ENCODE measurements at regions not wholly inside any gene's neighbourhood (a gene's known extent, or its start where the extent isn't known, plus 50 kb on each side); places are given as distances from the start of the nearest gene placed in this dataset.

GRCh38 chr2:52335727-52336126, 1303.8 kb upstream of the NRXN1 start:
- Mint-ChIP-seq H3K4me1 (ENCODE audit: low read depth) (peaks cover 10% of the 10 kb centered on the region), H3K36me3 (ENCODE audit: insufficient read depth) (no peaks in the 10 kb centered on the region), H3K27ac (no peak overlapping the region), H3K9me3 (ENCODE audit: low read depth) (no peaks in the 10 kb centered on the region), H3K4me3 (ENCODE audit: low read depth) (no peak overlapping the region), H3K27me3 (no peaks in the 10 kb centered on the region)
- DNase-seq (ENCODE audit: low spot score, unreplicated experiment): no peak
- no peak for TF ChIP-seq CTCF (IDR thresholded peaks at IDR 0.05; ENCODE audit: unreplicated experiment)

DNA sequence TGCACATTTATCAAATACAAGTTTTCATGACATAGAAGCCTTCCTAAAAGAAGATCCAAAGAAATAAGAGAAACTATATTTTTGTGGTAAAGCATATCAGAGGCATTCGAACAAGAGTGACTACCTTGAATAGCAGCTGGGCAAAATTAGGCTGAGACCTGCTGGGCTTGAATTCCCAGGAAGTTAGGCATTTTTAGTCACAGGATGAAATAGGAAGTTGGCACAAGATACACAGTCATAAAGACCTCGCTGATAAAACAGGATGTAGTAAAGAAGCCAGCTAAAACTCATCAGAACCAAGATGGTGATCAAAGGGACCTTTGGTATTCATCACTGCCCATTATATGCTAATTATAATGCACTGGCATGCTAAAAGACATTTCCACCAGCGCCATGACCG, 1302.3 kb upstream of the NRXN1 start:
- H3K36me3 Mint-ChIP-seq (ENCODE audit: insufficient read depth): no peaks in the 10 kb centered on the region
- no peak overlapping the region for H3K27ac Mint-ChIP-seq
- TF ChIP-seq CTCF (IDR thresholded peaks at IDR 0.05; ENCODE audit: unreplicated experiment): no peak
- H3K4me1 Mint-ChIP-seq (ENCODE audit: low read depth): peaks cover 8% of the 10 kb centered on the region
- no peaks in the 10 kb centered on the region for H3K27me3 Mint-ChIP-seq
- H3K9me3 Mint-ChIP-seq (ENCODE audit: low read depth): peaks cover 2% of the 10 kb centered on the region
- no peak for DNase-seq (ENCODE audit: low spot score, unreplicated experiment)
- H3K4me3 Mint-ChIP-seq (ENCODE audit: low read depth): no peak overlapping the region

DNA sequence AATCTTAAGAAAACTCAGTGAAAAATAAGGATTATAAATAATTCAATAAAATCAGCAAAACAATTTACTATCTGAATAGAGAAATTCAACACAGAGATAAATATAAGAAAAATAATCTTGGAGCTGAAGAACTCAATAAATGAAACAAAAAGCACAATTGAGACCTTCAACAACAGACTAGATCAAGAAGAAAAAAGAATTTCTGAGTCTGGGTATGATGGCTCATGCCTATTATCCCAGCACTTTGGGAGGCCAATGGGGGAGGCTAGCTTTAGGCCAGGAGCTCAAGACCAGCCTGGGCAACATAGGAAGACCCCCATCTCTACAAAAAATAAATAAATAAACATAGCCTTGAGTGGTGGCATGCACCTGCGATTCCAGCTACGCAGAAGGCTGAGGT, 1295.7 kb upstream of the NRXN1 start:
- Mint-ChIP-seq H3K4me3 (ENCODE audit: low read depth) (no peak overlapping the region), H3K36me3 (ENCODE audit: insufficient read depth) (no peaks in the 10 kb centered on the region), H3K4me1 (ENCODE audit: low read depth) (no peaks in the 10 kb centered on the region), H3K27me3 (no peaks in the 10 kb centered on the region), H3K27ac (no peak overlapping the region), H3K9me3 (ENCODE audit: low read depth) (peaks cover 6% of the 10 kb centered on the region)
- no peak for DNase-seq (ENCODE audit: low spot score, unreplicated experiment)
- no peak for TF ChIP-seq CTCF (IDR thresholded peaks at IDR 0.05; ENCODE audit: unreplicated experiment)

- Mint-ChIP-seq H3K9me3 (ENCODE audit: low read depth) (no peaks in the 10 kb centered on the region), H3K4me1 (ENCODE audit: low read depth) (peaks cover 5% of the 10 kb centered on the region), H3K27me3 (no peaks in the 10 kb centered on the region), H3K36me3 (ENCODE audit: insufficient read depth) (no peaks in the 10 kb centered on the region), H3K27ac (no peak overlapping the region), H3K4me3 (ENCODE audit: low read depth) (no peak overlapping the region)
- no peak for DNase-seq (ENCODE audit: low spot score, unreplicated experiment)
- TF ChIP-seq CTCF (IDR thresholded peaks at IDR 0.05; ENCODE audit: unreplicated experiment): no peak
Measured at GRCh38 chr2:52314231-52314630, 1282.3 kb upstream of the NRXN1 start.

DNA sequence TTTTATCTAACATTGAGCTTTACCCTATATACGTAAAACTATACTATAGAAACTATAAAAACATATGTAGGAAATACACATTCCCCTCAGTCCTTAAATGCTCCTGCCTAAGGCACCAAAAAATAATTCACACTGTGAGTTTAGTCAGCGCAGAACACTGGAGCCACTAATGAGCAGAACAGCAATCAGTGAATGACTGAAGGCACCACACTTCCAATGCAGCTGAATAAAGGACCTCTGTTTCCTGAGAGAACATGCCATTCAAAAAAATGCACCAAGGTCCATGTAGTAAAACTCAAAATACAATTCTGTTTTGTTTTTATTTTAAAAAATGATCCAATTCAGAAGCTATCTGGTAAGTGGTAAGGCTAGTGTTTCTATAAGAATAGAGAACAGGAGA, 1280.6 kb upstream of the NRXN1 start:
- H3K9me3 Mint-ChIP-seq (ENCODE audit: low read depth): no peaks in the 10 kb centered on the region
- H3K36me3 Mint-ChIP-seq (ENCODE audit: insufficient read depth): no peaks in the 10 kb centered on the region
- no peak overlapping the region for H3K4me3 Mint-ChIP-seq (ENCODE audit: low read depth)
- H3K4me1 Mint-ChIP-seq (ENCODE audit: low read depth): peaks cover 5% of the 10 kb centered on the region
- no peak overlapping the region for H3K27ac Mint-ChIP-seq
- no peak for DNase-seq (ENCODE audit: low spot score, unreplicated experiment)
- no peak for TF ChIP-seq CTCF (IDR thresholded peaks at IDR 0.05; ENCODE audit: unreplicated experiment)
- no peaks in the 10 kb centered on the region for H3K27me3 Mint-ChIP-seq

Data from progenitor cell of endocrine pancreas (in vitro differentiated cells).